DOHH2 (cell line): ENCODE measurements at regions not wholly inside any gene's neighbourhood (a gene's known extent, or its start where the extent isn't known, plus 50 kb on each side); places are given as distances from the start of the nearest gene placed in this dataset.

Experiments used
- CTCF ChIP-seq: fragments of 200-600 bp; sonication (generic); IDR thresholded peaks from one replicate; pipeline ENCODE4 v1.5.1; 2014; ENCODE audit warnings: antibody characterized with exemption, mild to moderate bottlenecking, low read depth, low read length; ENCODE audit not compliant: poor library complexity, severe bottlenecking
- EZH2phosphoT487 ChIP-seq: fragments of 200-600 bp; sonication (generic); IDR thresholded peaks from 2 replicates; pipeline ENCODE4 v1.6.1; 2017; ENCODE audit warnings: borderline replicate concordance, mild to moderate bottlenecking, antibody characterized with exemption, low read length, moderate library complexity, mixed read lengths

DNA sequence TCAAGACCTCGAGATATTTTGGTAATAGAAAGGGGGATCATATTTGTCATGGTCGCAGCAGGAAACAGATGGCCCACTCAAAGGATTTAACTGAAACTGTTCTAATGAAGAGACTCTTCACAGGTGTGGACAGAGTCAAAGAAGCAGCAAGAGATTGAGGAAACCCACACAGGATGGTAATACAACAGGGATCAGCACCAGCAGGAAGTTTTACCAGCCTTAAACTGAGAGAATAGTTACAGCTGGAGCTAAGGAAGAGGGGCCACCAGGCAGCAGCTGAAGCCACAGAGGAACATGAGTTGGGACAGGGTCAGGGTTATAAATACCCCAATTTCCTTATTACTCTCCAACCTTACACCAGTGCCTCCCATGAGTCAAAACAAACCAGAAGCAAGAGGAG lies 131.8 kb upstream of the UBE2E2 start:
- TF ChIP-seq CTCF: no peak
- no peak for TF ChIP-seq EZH2phosphoT487
